GM18499 (cell line): ENCODE measurements at regions not wholly inside any gene's neighbourhood (a gene's known extent, or its start where the extent isn't known, plus 50 kb on each side); places are given as distances from the start of the nearest gene placed in this dataset.
A peak's percentile ranks its signal among the peaks of the same experiment; 100 is the strongest.

Experiments
- ATAC-seq: cut with Tn5 transposase; IDR thresholded peaks from one replicate; pipeline ENCODE4 v1.9.1; 2021; ENCODE audit warnings: moderate number of reproducible peaks; ENCODE audit not compliant: insufficient read depth, unreplicated experiment

- no peak for ATAC-seq
Observed at GRCh38 chr7:118759921-118760320, 535.4 kb downstream of the ANKRD7 start.

- ATAC-seq: no peak
Observed at GRCh38 chr7:118762451-118762850, 537.9 kb downstream of the ANKRD7 start.

GRCh38 chr7:118764221-118764620 is 539.7 kb downstream of the ANKRD7 start:
- ATAC-seq: no peak

- ATAC-seq: no peak
Observed at GRCh38 chr7:118771672-118772071, 547.2 kb downstream of the ANKRD7 start.

- ATAC-seq: no peak
Observed at GRCh38 chr7:118777308-118777707, 552.8 kb downstream of the ANKRD7 start.

GRCh38 chr7:118792682-118793081 is 568.2 kb downstream of the ANKRD7 start:
- ATAC-seq: no peak

- no peak for ATAC-seq
Observed at GRCh38 chr7:118793582-118793981, 569.1 kb downstream of the ANKRD7 start.

- no peak for ATAC-seq
Observed at GRCh38 chr7:118794419-118794818, 569.9 kb downstream of the ANKRD7 start.

GRCh38 chr7:118801366-118801765 is 576.9 kb downstream of the ANKRD7 start:
- ATAC-seq: no peak

- ATAC-seq: no peak
Observed at GRCh38 chr7:118802726-118803125, 578.2 kb downstream of the ANKRD7 start.

- ATAC-seq: no peak
Observed at GRCh38 chr7:118826246-118826645, 601.7 kb downstream of the ANKRD7 start.

GRCh38 chr7:118836933-118837332 is 612.4 kb downstream of the ANKRD7 start:
- peak; percentile 97 for ATAC-seq

GRCh38 chr7:118839515-118839914 is 615.0 kb downstream of the ANKRD7 start:
- ATAC-seq: no peak

GRCh38 chr7:118843456-118843855 is 619.0 kb downstream of the ANKRD7 start:
- no peak for ATAC-seq

- no peak for ATAC-seq
Observed at GRCh38 chr7:118844748-118845147, 620.2 kb downstream of the ANKRD7 start.

- no peak for ATAC-seq
Observed at GRCh38 chr7:118845791-118846190, 621.3 kb downstream of the ANKRD7 start.

- no peak for ATAC-seq
Observed at GRCh38 chr7:118846977-118847376, 622.5 kb downstream of the ANKRD7 start.

- no peak for ATAC-seq
Observed at GRCh38 chr7:118855290-118855689, 630.8 kb downstream of the ANKRD7 start.

- no peak for ATAC-seq
Observed at GRCh38 chr7:118858651-118859149, 634.2 kb downstream of the ANKRD7 start.

- no peak for ATAC-seq
Observed at GRCh38 chr7:118861581-118861980, 637.1 kb downstream of the ANKRD7 start.

- no peak for ATAC-seq
Observed at GRCh38 chr7:118862740-118863139, 638.2 kb downstream of the ANKRD7 start.

GRCh38 chr7:118863966-118864365 is 639.5 kb downstream of the ANKRD7 start:
- no peak for ATAC-seq

- no peak for ATAC-seq
Observed at GRCh38 chr7:118867860-118868259, 643.4 kb downstream of the ANKRD7 start.
